ENCODE measurements at regions not wholly inside any gene's neighbourhood (a gene's known extent, or its start where the extent isn't known, plus 50 kb on each side); places are given as distances from the start of the nearest gene placed in this dataset.

DNA sequence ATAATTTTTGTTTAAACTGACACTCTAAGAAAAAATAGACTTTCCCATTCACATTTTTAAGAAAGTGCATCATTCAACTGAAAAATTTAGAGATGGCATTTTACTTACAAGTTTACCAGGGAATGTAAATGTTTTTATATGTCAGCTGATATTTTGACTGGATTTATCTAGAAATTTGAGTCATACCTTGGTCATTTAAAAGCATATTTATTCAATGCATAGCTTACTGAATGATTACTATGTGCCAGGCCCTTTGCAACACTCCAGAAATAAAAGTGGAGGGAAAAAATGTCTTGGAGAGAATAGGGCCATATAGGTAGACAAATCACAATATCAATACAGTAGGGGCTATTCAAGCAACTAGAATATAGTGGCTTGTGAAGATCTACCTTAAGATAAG lies 98.4 kb upstream of the FAM3C start:
- TF ChIP-seq, protein P1, sequence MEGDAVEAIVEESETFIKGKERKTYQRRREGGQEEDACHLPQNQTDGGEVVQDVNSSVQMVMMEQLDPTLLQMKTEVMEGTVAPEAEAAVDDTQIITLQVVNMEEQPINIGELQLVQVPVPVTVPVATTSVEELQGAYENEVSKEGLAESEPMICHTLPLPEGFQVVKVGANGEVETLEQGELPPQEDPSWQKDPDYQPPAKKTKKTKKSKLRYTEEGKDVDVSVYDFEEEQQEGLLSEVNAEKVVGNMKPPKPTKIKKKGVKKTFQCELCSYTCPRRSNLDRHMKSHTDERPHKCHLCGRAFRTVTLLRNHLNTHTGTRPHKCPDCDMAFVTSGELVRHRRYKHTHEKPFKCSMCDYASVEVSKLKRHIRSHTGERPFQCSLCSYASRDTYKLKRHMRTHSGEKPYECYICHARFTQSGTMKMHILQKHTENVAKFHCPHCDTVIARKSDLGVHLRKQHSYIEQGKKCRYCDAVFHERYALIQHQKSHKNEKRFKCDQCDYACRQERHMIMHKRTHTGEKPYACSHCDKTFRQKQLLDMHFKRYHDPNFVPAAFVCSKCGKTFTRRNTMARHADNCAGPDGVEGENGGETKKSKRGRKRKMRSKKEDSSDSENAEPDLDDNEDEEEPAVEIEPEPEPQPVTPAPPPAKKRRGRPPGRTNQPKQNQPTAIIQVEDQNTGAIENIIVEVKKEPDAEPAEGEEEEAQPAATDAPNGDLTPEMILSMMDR (IDR thresholded peaks at IDR 0.05) = no peak
- no peak for TF ChIP-seq POLR2A (IDR thresholded peaks at IDR 0.05)
